ENCODE measurements at regions not wholly inside any gene's neighbourhood (a gene's known extent, or its start where the extent isn't known, plus 50 kb on each side); places are given as distances from the start of the nearest gene placed in this dataset.

GRCh38 chr4:153034681-153035080 is 98.6 kb downstream of the FHDC1 start:
- DNase-seq (ENCODE audit: low read depth, low spot score): no peak

DNA sequence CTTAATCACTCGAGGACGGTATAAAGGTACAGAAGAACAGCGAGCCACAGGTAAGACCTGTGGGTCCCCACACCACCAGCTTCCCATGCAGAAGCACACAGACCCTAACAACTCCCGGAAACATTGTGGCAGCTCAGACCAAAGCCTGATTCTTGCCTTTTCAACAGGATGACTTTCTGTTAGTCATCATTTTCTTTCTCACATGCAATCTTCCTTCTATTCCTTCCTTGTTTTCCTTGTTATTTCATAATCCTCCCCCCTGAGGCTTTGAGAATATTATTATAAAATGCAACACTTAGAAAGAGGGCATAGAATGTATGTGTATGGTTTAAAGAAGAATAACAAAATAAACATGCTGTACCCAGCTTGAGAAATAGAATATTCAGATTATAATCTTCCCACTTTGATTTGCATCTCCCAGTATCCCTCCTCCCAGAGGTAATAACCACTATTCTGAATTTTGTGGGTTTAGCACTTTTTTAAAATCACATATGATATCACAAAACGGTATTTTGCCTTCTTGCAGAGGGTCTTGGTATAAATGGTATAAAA is 100.9 kb downstream of the FHDC1 start:
- no peak for DNase-seq (ENCODE audit: low read depth, low spot score)

DNA sequence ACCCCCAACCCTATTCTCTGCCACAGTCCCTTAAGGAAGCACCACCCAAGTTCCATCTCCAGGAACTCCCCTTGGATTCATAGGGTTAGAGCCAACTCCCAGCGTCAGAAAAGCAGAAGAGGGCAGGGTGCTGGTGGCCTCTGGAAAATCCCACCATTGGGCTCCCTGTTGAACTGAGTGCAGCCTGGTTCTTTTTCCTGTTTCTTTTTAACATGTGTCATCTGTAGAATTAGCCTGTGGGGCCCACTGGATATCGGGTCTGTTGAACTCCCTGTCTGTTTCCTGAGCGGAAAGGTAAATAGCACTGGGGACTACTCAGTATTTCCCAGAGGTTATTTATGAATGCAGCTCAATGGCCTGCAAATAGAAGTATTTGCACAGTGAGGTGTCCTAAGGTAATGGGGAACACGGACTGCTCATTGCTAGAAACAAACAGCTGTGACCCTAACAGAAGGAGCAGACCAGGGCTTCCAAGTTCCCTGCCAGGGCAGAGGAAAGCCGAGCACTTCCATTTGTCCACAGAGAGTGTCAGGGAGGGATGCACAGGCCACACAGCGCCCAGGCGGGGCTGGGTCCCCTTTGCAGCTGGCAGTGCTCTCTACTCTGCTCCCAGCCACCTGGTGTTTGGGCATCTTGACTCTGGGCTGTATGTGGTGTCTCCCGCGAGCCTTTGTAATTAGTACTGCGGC is 102.6 kb downstream of the FHDC1 start:
- DNase-seq (ENCODE audit: low read depth, low spot score): no peak

GRCh38 chr4:153039542-153040185 is 103.5 kb downstream of the FHDC1 start:
- DNase-seq (ENCODE audit: low read depth, low spot score): no peak

DNA sequence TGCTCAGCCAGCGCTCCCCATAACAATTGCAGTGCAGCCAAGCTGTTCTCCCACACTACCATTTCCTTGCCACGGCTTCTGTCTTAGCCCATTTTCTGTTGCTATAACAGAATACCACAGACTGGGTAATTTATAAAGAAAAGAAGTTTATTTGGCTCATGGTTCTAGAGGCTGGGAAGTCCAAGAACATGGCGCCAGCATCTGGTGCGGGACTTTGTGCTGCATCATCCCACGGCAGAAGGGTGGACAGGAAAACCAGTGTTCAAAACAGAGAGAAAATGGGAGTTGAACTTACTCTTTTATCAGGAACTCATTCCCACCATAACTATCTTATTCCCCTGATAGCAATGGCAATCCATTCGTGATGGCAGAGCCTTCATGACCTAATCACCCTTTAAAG is 104.6 kb downstream of the FHDC1 start:
- no peak for DNase-seq (ENCODE audit: low read depth, low spot score)

- no peak for DNase-seq (ENCODE audit: low read depth, low spot score)
Observed at GRCh38 chr4:153044036-153044435, 107.9 kb downstream of the FHDC1 start.

DNA sequence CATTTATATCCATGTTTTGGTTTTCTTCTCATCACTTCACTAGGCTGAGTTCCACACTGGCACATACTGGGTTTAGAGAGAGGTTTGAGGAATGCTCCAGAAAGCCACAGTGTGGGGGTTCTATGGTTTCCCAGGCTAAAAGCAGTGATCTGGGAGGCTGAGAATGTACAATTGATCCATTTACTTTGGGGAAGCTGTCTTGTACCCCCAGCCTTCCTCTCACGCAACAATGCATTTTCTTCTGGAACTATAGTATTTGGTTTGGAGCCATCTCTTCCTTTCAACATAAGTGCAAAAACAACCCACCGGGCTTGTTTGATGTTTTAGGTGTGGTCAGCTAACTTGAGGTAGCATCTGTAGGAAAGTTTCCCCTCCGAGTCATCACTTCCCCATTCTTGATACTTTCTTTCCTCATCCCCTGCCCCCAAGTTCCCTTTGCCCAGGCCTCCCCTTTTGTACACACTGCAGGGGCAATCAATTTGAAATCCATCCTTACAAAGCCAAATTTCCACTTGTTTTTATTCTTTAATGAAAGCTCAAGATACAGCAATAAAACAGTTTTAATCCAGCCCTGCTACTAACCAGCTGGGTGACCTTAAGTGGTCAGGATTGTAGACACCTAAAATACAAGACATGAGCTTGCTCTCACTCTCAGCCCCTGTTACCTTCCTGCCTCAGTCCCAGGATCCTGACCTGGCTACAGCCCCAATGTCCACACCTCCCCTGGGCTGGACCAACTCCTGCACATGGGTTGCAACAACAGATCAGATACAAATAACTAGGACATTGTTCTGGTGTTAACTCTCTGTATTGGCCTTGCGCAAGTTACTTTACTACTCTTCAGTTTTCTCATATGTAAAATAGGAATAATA is 109.2 kb downstream of the FHDC1 start:
- DNase-seq (ENCODE audit: low read depth, low spot score): no peak

- no peak for DNase-seq (ENCODE audit: low read depth, low spot score)
Observed at GRCh38 chr4:153058671-153059060, 122.5 kb downstream of the FHDC1 start.

GRCh38 chr4:153060196-153060595 is 124.1 kb downstream of the FHDC1 start:
- no peak for DNase-seq (ENCODE audit: low read depth, low spot score)

DNA sequence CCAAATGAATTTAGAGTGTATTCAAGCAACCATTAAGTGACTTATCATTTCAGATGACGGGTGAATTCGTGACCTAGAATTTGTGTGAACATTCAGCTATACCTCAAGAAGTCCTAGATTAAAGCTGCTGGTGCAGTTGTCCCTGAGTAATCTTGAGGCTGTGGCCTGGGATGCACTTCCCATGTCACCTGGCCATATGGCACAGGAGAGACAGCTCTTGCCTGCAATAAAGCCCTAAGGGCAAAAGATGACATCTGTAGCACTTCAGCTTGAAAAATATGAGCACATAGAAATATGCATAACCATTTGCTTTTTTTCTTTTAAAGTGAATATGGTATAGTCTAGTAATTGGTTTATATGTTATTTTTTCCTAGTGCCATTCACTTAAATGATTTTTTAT is 125.8 kb downstream of the FHDC1 start:
- DNase-seq (ENCODE audit: low read depth, low spot score): no peak

DNA sequence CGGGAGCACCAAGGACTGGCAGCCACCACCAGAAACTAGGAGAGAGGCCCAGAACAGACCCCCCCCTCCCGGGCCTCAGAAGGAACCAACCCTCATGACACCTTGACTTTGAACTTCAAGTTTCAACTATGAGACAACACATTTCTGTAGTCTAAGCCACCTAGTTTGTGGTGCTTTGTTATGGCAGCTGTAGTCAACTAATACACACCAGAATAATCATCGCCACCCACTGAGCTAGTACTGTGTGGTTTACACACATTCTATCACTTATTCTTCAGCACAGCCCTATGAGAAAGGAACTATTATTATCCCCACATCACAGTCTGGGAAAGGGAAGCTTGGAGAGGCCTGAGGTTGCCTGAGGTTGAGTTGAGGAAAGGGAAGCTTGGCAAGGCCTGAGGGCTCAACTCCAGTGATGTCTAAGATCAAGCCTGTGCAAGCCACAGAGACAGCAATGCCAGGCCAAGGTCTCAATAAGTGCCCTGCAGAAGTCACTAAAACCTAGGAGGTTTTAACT is 126.6 kb downstream of the FHDC1 start:
- no peak for DNase-seq (ENCODE audit: low read depth, low spot score)

DNA sequence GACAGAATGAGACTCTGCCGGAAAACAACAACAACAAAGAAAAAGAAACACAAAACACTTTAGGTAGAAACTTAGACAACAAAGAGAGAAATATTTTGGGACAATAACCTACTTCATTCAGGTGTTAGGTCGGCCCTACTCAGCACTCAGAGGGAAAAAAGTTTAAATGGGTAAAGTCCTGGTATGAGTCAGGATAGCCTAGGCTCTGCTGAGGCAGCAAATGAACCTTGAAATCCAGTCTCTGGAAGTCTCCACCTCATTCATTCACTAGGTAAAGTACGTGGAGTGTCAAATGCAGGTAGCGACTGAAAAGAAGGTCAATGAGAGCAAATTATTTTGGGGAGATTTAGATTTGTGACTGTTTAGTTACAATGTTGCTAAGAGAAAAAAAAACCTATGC is 127.4 kb downstream of the FHDC1 start:
- no peak for DNase-seq (ENCODE audit: low read depth, low spot score)

DNA sequence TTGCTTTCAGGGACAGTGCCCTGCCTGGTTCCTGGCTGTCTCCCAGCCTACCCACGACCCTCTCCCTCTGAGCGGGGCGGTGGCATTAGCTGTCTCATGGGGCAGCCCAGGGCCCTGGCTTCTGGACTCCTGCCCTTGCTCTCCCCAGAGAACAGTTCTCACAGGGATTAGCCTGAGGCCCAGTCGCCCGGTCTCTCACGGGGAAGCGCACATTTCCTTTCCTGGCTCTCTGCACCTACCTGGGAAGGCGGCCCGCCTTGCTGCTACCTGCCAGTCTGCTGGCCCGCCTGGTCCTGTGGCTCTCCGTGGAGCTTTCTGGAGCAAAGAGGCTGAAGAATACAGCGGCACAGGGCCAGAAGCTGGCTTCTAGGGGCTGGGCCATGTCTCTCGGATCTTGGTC is 128.4 kb downstream of the FHDC1 start:
- no peak for DNase-seq (ENCODE audit: low read depth, low spot score)

- DNase-seq (ENCODE audit: low read depth, low spot score): no peak
Observed at GRCh38 chr4:153065276-153065675, 129.2 kb downstream of the FHDC1 start.

DNA sequence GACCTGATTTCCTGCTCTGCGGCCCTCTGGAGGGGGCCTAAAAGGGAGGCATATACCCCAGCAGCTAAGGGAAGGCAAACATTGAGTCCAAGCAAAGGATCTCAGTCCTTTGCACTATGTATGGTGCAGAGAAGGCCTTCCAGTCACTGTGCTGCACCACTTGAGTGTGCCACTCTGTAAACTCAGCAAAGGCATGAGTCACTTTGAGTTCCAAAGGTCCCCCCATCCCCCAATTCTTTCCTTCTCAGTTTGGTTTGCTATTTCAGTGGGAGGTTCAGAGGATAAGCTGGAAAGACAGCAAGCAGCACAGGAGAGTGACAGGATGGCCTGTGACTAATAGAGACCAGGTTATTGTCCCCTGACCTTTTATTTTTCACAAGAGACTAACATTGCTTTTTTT is 131.3 kb downstream of the FHDC1 start:
- no peak for DNase-seq (ENCODE audit: low read depth, low spot score)

GRCh38 chr4:153068751-153069150 is 132.6 kb downstream of the FHDC1 start:
- DNase-seq (ENCODE audit: low read depth, low spot score): no peak

- no peak for DNase-seq (ENCODE audit: low read depth, low spot score)
Observed at GRCh38 chr4:153071958-153072598, 132.2 kb upstream of the TRIM2 start.

DNA sequence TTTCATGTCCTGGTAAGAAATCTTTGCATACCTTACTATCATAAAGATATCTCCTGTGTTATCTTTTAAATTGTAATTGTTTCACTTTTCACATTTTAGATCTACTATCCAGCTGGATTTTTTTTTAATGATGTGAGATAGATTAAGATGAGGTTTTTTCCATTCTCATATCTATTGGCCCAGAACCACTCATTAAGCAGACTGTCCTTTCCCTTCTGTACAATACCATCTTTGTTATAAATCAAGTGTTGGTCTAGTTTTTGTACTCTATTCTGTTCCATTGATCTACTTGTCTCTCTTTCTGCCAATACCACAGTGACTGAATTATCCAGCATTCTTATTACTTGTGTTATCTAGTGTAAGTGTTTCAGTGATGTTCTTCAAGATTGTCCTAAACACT is 131.6 kb upstream of the TRIM2 start:
- no peak for DNase-seq (ENCODE audit: low read depth, low spot score)

- no peak for DNase-seq (ENCODE audit: low read depth, low spot score)
Observed at GRCh38 chr4:153074486-153074885, 129.8 kb upstream of the TRIM2 start.

- no peak for DNase-seq (ENCODE audit: low read depth, low spot score)
Observed at GRCh38 chr4:153074936-153075630, 129.2 kb upstream of the TRIM2 start.
